ENCODE measurements at regions not wholly inside any gene's neighbourhood (a gene's known extent, or its start where the extent isn't known, plus 50 kb on each side); places are given as distances from the start of the nearest gene placed in this dataset.

GRCh38 chr4:138330531-138330930 lies 88.4 kb upstream of the SLC7A11 start:
- no peak overlapping the region for H3K27ac ChIP-seq (replicated peaks in 1 of 4)
- no peaks in the 10 kb centered on the region for H3K4me1 ChIP-seq
- no peak overlapping the region for H3K4me3 ChIP-seq
- DNase-seq (ENCODE audit: extremely low spot score), result no peak
- 47% methylated on average over 2 of the region's 2 CpGs for WGBS
- no peaks in the 10 kb centered on the region for H3K27me3 ChIP-seq
- no peaks in the 10 kb centered on the region for H3K36me3 ChIP-seq
- intact Hi-C loops (cut with DNase I), result no loop called here
- no peaks in the 10 kb centered on the region for H3K9me3 ChIP-seq
- TF ChIP-seq EP300 (IDR thresholded peaks at IDR 0.05) (no peak), POLR2AphosphoS5 (IDR thresholded peaks at IDR 0.05) (no peak), CTCF (IDR thresholded peaks at IDR 0.05) (no peak), POLR2A (IDR thresholded peaks at IDR 0.05; ENCODE audit: low read depth) (no peak)

GRCh38 chr4:138329506-138330070 lies 87.4 kb upstream of the SLC7A11 start:
- TF ChIP-seq POLR2AphosphoS5 (IDR thresholded peaks at IDR 0.05), result no peak
- TF ChIP-seq CTCF (IDR thresholded peaks at IDR 0.05), result no peak
- no peak for TF ChIP-seq EP300 (IDR thresholded peaks at IDR 0.05)
- no peak for TF ChIP-seq POLR2A (IDR thresholded peaks at IDR 0.05; ENCODE audit: low read depth)
- WGBS, result 82% methylated on average over 6 of the region's 6 CpGs

GRCh38 chr4:138327338-138327737 lies 85.2 kb upstream of the SLC7A11 start:
- 93% methylated on average over 1 of the region's 1 CpG for WGBS
- H3K4me3 ChIP-seq, result no peak overlapping the region
- H3K27ac ChIP-seq (replicated peaks in 1 of 4), result no peak overlapping the region
- intact Hi-C loops (cut with DNase I), result no loop called here
- TF ChIP-seq CTCF (IDR thresholded peaks at IDR 0.05), result no peak
- TF ChIP-seq EP300 (IDR thresholded peaks at IDR 0.05), result no peak
- H3K4me1 ChIP-seq, result no peaks in the 10 kb centered on the region
- H3K36me3 ChIP-seq, result no peaks in the 10 kb centered on the region
- H3K27me3 ChIP-seq, result no peaks in the 10 kb centered on the region
- H3K9me3 ChIP-seq, result no peaks in the 10 kb centered on the region
- no peak for DNase-seq (ENCODE audit: extremely low spot score)

More at GRCh38 chr4:138329506-138330070, 87.4 kb upstream of the SLC7A11 start:
- H3K9me3 ChIP-seq, result no peaks in the 10 kb centered on the region
- H3K27me3 ChIP-seq, result no peaks in the 10 kb centered on the region
- H3K4me1 ChIP-seq, result no peaks in the 10 kb centered on the region
- no peak overlapping the region for H3K4me3 ChIP-seq
- no peak overlapping the region for H3K27ac ChIP-seq (replicated peaks in 1 of 4)
- no peaks in the 10 kb centered on the region for H3K36me3 ChIP-seq
- intact Hi-C loops (cut with DNase I), result no loop called here
- DNase-seq (ENCODE audit: extremely low spot score), result no peak

- Histone ChIP-seq H3K27ac (replicated peaks in 1 of 4) (no peak overlapping the region), H3K4me3 (no peak overlapping the region), H3K27me3 (no peaks in the 10 kb centered on the region), H3K4me1 (no peaks in the 10 kb centered on the region), H3K36me3 (no peaks in the 10 kb centered on the region), H3K9me3 (no peaks in the 10 kb centered on the region)
- WGBS, result 88% methylated on average over 1 of the region's 1 CpG
- TF ChIP-seq POLR2AphosphoS5 (IDR thresholded peaks at IDR 0.05), result no peak
- no peak for DNase-seq (ENCODE audit: extremely low spot score)
- intact Hi-C loops (cut with DNase I), result no loop called here
Observed at GRCh38 chr4:138320831-138321230, 78.7 kb upstream of the SLC7A11 start.

- Histone ChIP-seq H3K9me3 (no peaks in the 10 kb centered on the region), H3K36me3 (no peaks in the 10 kb centered on the region), H3K4me1 (no peaks in the 10 kb centered on the region), H3K27ac (replicated peaks in 1 of 4) (no peak overlapping the region), H3K4me3 (no peak overlapping the region), H3K27me3 (no peaks in the 10 kb centered on the region)
- DNase-seq (ENCODE audit: extremely low spot score), result no peak
- TF ChIP-seq EP300 (IDR thresholded peaks at IDR 0.05) (no peak), CTCF (IDR thresholded peaks at IDR 0.05) (no peak), POLR2AphosphoS5 (IDR thresholded peaks at IDR 0.05) (no peak), POLR2A (IDR thresholded peaks at IDR 0.05; ENCODE audit: low read depth) (no peak)
- 90% methylated on average over 1 of the region's 1 CpG for WGBS
- intact Hi-C loops (cut with DNase I), result no loop called here
Observed at GRCh38 chr4:138320030-138320429, 77.9 kb upstream of the SLC7A11 start.

Data from esophagus muscularis mucosa (tissue), 4 donors.